ENCODE measurements at regions not wholly inside any gene's neighbourhood (a gene's known extent, or its start where the extent isn't known, plus 50 kb on each side); places are given as distances from the start of the nearest gene placed in this dataset.
A peak's percentile ranks its signal among the peaks of the same experiment; 100 is the strongest.

GRCh38 chr11:33417121-33417520 is 159.9 kb downstream of the HIPK3 start:
- WGBS (ENCODE audit: extremely low coverage, insufficient coverage, low lambda C conversion rate) = no CpG with 5 or more reads among the region's 7 CpGs

DNA sequence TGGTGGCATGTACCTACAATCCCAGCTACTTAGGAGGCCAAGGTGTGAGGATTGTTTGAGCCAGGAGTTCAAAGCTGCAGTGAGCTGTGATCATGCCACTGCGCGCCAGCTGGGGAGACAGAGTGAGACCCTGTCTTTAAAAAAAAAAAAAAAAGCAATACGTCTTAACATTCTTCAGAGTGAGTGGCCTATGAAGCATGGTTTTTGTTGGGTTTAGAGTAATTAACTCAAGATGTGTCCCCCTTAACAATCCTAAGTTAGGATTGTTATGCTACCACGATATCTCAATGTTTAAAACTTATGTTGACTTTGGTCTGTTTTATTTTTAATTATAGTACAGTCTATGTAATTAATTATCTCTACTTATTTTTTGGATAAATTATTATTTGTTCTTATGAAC is 156.1 kb downstream of the HIPK3 start:
- H3K27me3 ChIP-seq (ENCODE audit: insufficient read depth, low read length, poor library complexity) = no peaks in the 10 kb centered on the region
- no peak overlapping the region for H2BK120ac ChIP-seq (ENCODE audit: low read depth, low read length)
- H3K79me2 ChIP-seq (ENCODE audit: control insufficient read depth, insufficient read depth, low read length) = no peaks in the 10 kb centered on the region
- H4K8ac ChIP-seq (ENCODE audit: low read depth, low read length) = no peak overlapping the region
- no peak overlapping the region for H2BK5ac ChIP-seq (ENCODE audit: low read length)
- no CpG with 5 or more reads among the region's 4 CpGs for WGBS (ENCODE audit: extremely low coverage, insufficient coverage, low lambda C conversion rate)
- no peak overlapping the region for H4K5ac ChIP-seq (ENCODE audit: low read length)
- H3K4me1 ChIP-seq (ENCODE audit: control insufficient read depth, low read depth, low read length) = no peaks in the 10 kb centered on the region
- no peak overlapping the region for H3K9ac ChIP-seq (ENCODE audit: low read length)
- H3K4me3 ChIP-seq (ENCODE audit: low read length) = no peak overlapping the region
- no peak overlapping the region for H3K56ac ChIP-seq (ENCODE audit: low read length)
- H3K79me1 ChIP-seq (ENCODE audit: low read length) = no peaks in the 10 kb centered on the region
- no peaks in the 10 kb centered on the region for H3K36me3 ChIP-seq (ENCODE audit: control insufficient read depth, insufficient read depth, low read length)
- no peak for DNase-seq
- no peak overlapping the region for H3K23ac ChIP-seq (ENCODE audit: low read length)
- no peak overlapping the region for H3K4ac ChIP-seq (ENCODE audit: low read depth, low read length)
- H3K4me2 ChIP-seq (ENCODE audit: low read length) = no peak overlapping the region
- no peak overlapping the region for H2AK5ac ChIP-seq (ENCODE audit: low read length)
- no peak overlapping the region for H3K18ac ChIP-seq (ENCODE audit: low read length)
- H3K27ac ChIP-seq (ENCODE audit: low read depth, low read length) = no peak overlapping the region
- H2BK15ac ChIP-seq (replicated peaks; ENCODE audit: low read depth) = no peak overlapping the region

More at GRCh38 chr11:33417121-33417520, 159.9 kb downstream of the HIPK3 start:
- Histone ChIP-seq H3K56ac (ENCODE audit: low read length) (no peak overlapping the region), H3K79me1 (ENCODE audit: low read length) (no peaks in the 10 kb centered on the region), H3K79me2 (ENCODE audit: control insufficient read depth, insufficient read depth, low read length) (no peaks in the 10 kb centered on the region), H3K4me3 (ENCODE audit: low read length) (no peak overlapping the region), H3K27ac (ENCODE audit: low read depth, low read length) (no peak overlapping the region), H4K8ac (ENCODE audit: low read depth, low read length) (no peak overlapping the region), H2AK5ac (ENCODE audit: low read length) (no peak overlapping the region), H2BK5ac (ENCODE audit: low read length) (no peak overlapping the region), H3K27me3 (ENCODE audit: insufficient read depth, low read length, poor library complexity) (no peaks in the 10 kb centered on the region), H3K23ac (ENCODE audit: low read length) (no peak overlapping the region), H3K4ac (ENCODE audit: low read depth, low read length) (no peak overlapping the region), H3K9ac (ENCODE audit: low read length) (no peak overlapping the region), H2BK120ac (ENCODE audit: low read depth, low read length) (no peak overlapping the region), H3K4me1 (ENCODE audit: control insufficient read depth, low read depth, low read length) (no peaks in the 10 kb centered on the region), H3K36me3 (ENCODE audit: control insufficient read depth, insufficient read depth, low read length) (no peaks in the 10 kb centered on the region), H4K5ac (ENCODE audit: low read length) (no peak overlapping the region), H3K18ac (ENCODE audit: low read length) (no peak overlapping the region), H3K4me2 (ENCODE audit: low read length) (no peak overlapping the region), H2BK15ac (replicated peaks; ENCODE audit: low read depth) (no peak overlapping the region)
- no peak for DNase-seq

DNA sequence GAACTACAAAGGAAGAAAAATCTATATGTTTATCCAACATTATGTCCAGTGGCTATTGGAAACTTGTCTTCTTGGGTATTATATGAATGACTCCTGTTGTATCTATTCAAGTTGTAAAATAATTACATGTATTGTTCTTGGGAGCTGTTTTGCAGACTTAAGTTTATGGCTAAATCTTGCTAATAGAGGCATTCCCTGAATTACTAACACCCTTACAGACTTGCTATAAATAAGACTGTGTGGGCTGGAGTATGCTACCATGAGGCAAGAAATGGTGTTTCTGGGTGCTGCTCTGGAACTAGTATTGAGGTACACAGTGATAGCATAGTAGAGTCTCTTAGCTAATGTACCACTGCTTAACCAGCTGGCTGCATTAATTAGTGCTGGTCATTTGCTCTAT is 155.1 kb downstream of the HIPK3 start:
- Histone ChIP-seq H4K8ac (ENCODE audit: low read depth, low read length) (peak overlapping the region; percentile 39), H3K4ac (ENCODE audit: low read depth, low read length) (no peak overlapping the region), H3K23ac (ENCODE audit: low read length) (no peak overlapping the region), H4K5ac (ENCODE audit: low read length) (no peak overlapping the region), H3K27me3 (ENCODE audit: insufficient read depth, low read length, poor library complexity) (no peaks in the 10 kb centered on the region), H3K4me2 (ENCODE audit: low read length) (no peak overlapping the region), H2BK5ac (ENCODE audit: low read length) (no peak overlapping the region), H2BK120ac (ENCODE audit: low read depth, low read length) (no peak overlapping the region), H3K4me3 (ENCODE audit: low read length) (no peak overlapping the region), H3K9ac (ENCODE audit: low read length) (no peak overlapping the region), H3K79me2 (ENCODE audit: control insufficient read depth, insufficient read depth, low read length) (no peaks in the 10 kb centered on the region), H3K79me1 (ENCODE audit: low read length) (no peaks in the 10 kb centered on the region), H3K18ac (ENCODE audit: low read length) (no peak overlapping the region), H3K56ac (ENCODE audit: low read length) (no peak overlapping the region), H2AK5ac (ENCODE audit: low read length) (no peak overlapping the region), H3K36me3 (ENCODE audit: control insufficient read depth, insufficient read depth, low read length) (no peaks in the 10 kb centered on the region), H3K27ac (ENCODE audit: low read depth, low read length) (no peak overlapping the region), H2BK15ac (replicated peaks; ENCODE audit: low read depth) (no peak overlapping the region), H3K4me1 (ENCODE audit: control insufficient read depth, low read depth, low read length) (no peaks in the 10 kb centered on the region)
- no peak for DNase-seq

DNA sequence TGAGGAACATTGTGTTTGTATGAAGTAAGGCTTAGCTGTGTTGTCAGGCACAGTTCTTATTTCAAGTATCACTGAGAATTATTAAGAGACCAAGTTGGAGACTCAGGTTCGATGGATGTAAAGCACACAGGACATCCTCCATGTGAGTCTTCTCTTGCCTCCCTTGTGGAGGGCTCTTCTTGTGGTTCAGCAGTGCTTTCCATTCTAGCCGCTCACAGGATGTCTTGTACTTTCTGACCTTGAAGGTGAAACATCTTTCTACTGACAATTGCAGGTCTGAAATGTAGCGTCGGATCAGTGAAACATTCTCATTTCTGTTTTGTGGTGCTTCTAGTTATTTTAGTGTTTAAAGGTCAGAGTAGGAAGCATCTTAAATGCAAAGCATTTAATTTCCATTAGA is 154.6 kb downstream of the HIPK3 start:
- Histone ChIP-seq H3K18ac (ENCODE audit: low read length) (no peak overlapping the region), H2BK5ac (ENCODE audit: low read length) (no peak overlapping the region), H3K4me2 (ENCODE audit: low read length) (no peak overlapping the region), H3K23ac (ENCODE audit: low read length) (no peak overlapping the region), H3K4me1 (ENCODE audit: control insufficient read depth, low read depth, low read length) (no peaks in the 10 kb centered on the region), H3K4me3 (ENCODE audit: low read length) (no peak overlapping the region), H3K4ac (ENCODE audit: low read depth, low read length) (no peak overlapping the region), H3K27ac (ENCODE audit: low read depth, low read length) (no peak overlapping the region), H2AK5ac (ENCODE audit: low read length) (no peak overlapping the region), H3K79me2 (ENCODE audit: control insufficient read depth, insufficient read depth, low read length) (no peaks in the 10 kb centered on the region), H2BK120ac (ENCODE audit: low read depth, low read length) (no peak overlapping the region), H2BK15ac (replicated peaks; ENCODE audit: low read depth) (no peak overlapping the region), H4K5ac (ENCODE audit: low read length) (no peak overlapping the region), H3K9ac (ENCODE audit: low read length) (no peak overlapping the region), H3K36me3 (ENCODE audit: control insufficient read depth, insufficient read depth, low read length) (no peaks in the 10 kb centered on the region), H3K56ac (ENCODE audit: low read length) (no peak overlapping the region), H3K79me1 (ENCODE audit: low read length) (no peaks in the 10 kb centered on the region), H4K8ac (ENCODE audit: low read depth, low read length) (no peak overlapping the region), H3K27me3 (ENCODE audit: insufficient read depth, low read length, poor library complexity) (no peaks in the 10 kb centered on the region)
- no CpG with 5 or more reads among the region's 4 CpGs for WGBS (ENCODE audit: extremely low coverage, insufficient coverage, low lambda C conversion rate)
- DNase-seq = no peak

GRCh38 chr11:33410086-33410765 is 153.0 kb downstream of the HIPK3 start:
- Histone ChIP-seq H3K4me1 (ENCODE audit: control insufficient read depth, low read depth, low read length) (no peaks in the 10 kb centered on the region), H3K9ac (ENCODE audit: low read length) (no peak overlapping the region), H2AK5ac (ENCODE audit: low read length) (no peak overlapping the region), H2BK15ac (replicated peaks; ENCODE audit: low read depth) (no peak overlapping the region), H3K4me2 (ENCODE audit: low read length) (no peak overlapping the region), H3K56ac (ENCODE audit: low read length) (no peak overlapping the region), H3K79me1 (ENCODE audit: low read length) (no peaks in the 10 kb centered on the region), H3K4ac (ENCODE audit: low read depth, low read length) (no peak overlapping the region), H3K27me3 (ENCODE audit: insufficient read depth, low read length, poor library complexity) (no peaks in the 10 kb centered on the region), H3K4me3 (ENCODE audit: low read length) (no peak overlapping the region), H3K18ac (ENCODE audit: low read length) (no peak overlapping the region), H3K36me3 (ENCODE audit: control insufficient read depth, insufficient read depth, low read length) (no peaks in the 10 kb centered on the region), H2BK120ac (ENCODE audit: low read depth, low read length) (no peak overlapping the region), H3K23ac (ENCODE audit: low read length) (no peak overlapping the region), H3K79me2 (ENCODE audit: control insufficient read depth, insufficient read depth, low read length) (no peaks in the 10 kb centered on the region), H4K8ac (ENCODE audit: low read depth, low read length) (no peak overlapping the region), H4K5ac (ENCODE audit: low read length) (no peak overlapping the region), H2BK5ac (ENCODE audit: low read length) (no peak overlapping the region), H3K27ac (ENCODE audit: low read depth, low read length) (no peak overlapping the region)
- DNase-seq = no peak
- WGBS (ENCODE audit: extremely low coverage, insufficient coverage, low lambda C conversion rate) = no CpG with 5 or more reads among the region's 4 CpGs
